ENCODE measurements at regions not wholly inside any gene's neighbourhood (a gene's known extent, or its start where the extent isn't known, plus 50 kb on each side); places are given as distances from the start of the nearest gene placed in this dataset.

DNA sequence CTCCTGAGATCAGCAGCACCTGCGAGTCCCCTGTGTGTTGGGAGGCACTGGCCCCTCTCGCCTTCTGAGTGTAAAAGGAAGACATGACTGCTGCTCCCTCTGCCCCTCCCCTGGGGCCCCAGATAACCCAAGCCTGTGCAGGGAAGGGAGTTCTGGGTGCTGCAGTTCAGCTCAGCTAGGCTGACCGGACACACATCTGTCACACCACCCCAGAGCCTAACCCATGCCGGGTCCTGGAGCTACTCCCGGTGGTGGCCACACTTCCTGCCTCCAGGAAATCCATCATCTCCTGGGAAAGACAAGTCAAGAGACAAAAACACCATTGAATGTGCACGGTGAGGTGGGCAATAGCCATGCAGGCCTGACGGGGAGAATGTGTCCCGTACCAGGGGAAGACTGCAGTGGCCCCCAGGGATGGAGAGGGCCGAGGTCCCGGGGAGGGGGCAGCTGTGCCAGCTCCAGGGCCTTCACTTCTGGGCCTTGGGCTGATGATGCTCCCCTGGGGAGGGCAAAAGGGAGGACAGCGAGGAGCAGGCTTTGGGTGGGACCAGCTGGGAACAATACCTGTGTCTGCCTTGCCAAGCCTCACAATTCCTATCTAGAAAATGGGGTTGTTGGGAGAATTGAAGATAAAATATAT is 210.6 kb downstream of the TFCP2L1 start:
- DNase-seq (ENCODE audit: low spot score), result no peak

DNA sequence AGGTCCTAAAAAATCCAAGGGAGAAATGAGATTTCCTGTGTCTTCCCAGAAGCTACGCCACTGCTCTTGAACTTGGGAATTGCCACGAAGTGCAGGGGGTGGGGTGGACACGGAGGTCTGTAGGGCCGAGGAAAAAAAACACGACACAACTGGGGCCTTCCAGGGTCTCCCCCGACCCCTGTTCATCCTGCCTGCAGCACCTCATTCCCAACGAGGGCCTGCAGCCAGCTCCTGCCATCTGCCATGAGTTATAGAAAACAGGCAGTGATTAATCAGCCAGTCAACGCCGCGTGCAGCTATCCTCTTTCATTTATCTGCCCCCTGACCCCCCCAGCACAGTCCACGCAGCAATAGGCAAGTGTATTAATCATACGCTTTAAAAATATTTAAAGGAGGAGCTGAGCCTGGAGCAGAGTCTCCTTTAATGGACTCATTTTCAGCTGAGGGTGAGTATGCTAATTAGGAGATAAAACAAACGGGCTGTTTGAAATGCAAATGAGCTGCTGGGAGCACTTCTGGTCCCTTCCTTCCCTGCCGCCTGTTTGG is 209.9 kb downstream of the TFCP2L1 start:
- DNase-seq (ENCODE audit: low spot score), result peak; percentile 67

GRCh38 chr2:121075641-121076497 is 209.1 kb downstream of the TFCP2L1 start:
- DNase-seq (ENCODE audit: low spot score), result peak; percentile 34

GRCh38 chr2:121076498-121076820 is 208.5 kb downstream of the TFCP2L1 start:
- DNase-seq (ENCODE audit: low spot score), result no peak

GRCh38 chr2:121076885-121077549 is 208.0 kb downstream of the TFCP2L1 start:
- DNase-seq (ENCODE audit: low spot score), result peak; percentile 83

DNA sequence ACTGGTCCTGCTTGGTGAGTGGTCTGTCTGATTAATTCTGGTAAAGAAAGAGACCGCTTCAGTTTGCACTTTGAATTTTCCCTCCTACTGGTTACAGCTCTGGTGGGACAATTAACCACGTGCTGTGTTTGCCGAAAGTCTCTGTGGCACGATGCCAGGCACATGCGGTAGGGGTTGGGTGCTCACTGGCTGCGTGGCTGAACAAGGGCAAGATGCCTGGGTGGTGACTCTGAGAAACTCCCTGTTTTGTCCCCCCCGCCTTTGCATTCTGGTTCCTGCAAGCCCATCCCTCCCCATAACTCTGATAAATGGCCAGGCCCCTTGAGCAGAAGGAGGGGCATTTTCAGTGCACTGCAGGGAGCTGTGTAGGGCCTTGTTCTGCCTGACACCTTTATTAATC is 206.1 kb downstream of the TFCP2L1 start:
- no peak for DNase-seq (ENCODE audit: low spot score)

GRCh38 chr2:121080013-121080772 is 204.8 kb downstream of the TFCP2L1 start:
- DNase-seq (ENCODE audit: low spot score), result peak; percentile 80

DNA sequence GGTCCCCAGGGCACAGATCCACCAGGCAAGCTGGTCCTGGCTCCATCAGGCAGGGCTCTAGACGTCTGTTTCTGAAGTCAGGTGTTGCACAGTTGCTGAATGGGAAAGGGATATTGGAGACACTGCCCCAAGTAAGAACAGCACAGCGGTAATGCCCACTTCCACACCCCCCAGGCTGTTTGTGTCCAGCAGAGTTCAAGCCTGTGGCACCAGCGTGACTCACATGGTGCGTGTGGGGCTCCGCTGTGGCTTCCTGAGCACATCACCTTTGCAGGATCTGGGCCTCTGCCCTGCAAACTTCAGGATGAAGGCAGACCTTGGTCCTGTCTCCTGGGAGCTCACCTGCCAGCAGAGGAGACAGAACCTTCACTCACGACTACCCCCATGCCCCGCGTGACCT is 203.3 kb downstream of the TFCP2L1 start:
- no peak for DNase-seq (ENCODE audit: low spot score)

- DNase-seq (ENCODE audit: low spot score), result no peak
Observed at GRCh38 chr2:121082191-121082590, 202.8 kb downstream of the TFCP2L1 start.

- no peak for DNase-seq (ENCODE audit: low spot score)
Observed at GRCh38 chr2:121084130-121084680, 200.8 kb downstream of the TFCP2L1 start.

- no peak for DNase-seq (ENCODE audit: low spot score)
Observed at GRCh38 chr2:121085801-121086200, 199.2 kb downstream of the TFCP2L1 start.

DNA sequence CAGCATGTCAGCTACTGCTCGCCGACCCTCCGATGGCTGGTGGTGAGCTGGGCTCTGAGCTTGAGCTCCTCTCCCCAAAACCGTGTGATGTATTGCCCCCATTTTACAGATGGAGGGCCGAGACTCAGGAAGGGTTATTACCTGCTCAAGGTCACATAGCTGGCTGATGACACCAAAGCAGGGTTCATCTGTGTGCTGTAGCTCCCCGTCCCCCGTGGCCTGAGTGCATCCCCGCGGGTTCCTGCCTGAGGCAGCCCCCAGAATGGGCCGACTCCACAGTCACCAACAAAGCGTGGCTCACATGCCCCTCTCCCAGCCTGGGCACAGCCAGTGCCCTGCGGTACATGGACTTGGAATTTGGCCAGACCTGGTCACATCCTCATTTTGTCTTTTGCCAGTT is 198.6 kb downstream of the TFCP2L1 start:
- DNase-seq (ENCODE audit: low spot score), result no peak

GRCh38 chr2:121087117-121087516 is 197.9 kb downstream of the TFCP2L1 start:
- no peak for DNase-seq (ENCODE audit: low spot score)

- no peak for DNase-seq (ENCODE audit: low spot score)
Observed at GRCh38 chr2:121088251-121089165, 196.5 kb downstream of the TFCP2L1 start.

DNA sequence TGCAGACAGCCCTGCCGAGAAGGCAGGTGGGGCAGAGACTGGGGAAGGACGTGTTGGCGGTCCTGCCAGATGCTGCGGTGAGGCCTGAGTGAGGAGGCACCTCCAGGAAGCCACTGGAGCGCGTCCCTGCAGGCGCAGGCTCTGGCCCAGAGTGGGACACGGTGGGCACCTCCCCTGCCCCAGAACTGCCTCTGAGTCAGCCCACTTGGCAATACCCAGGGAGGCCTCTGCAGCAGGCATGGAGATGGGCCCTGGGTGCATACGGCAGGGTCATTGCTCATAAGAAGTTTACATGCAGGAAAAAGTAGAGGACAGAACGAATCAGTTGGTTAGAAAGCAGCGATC is 195.9 kb downstream of the TFCP2L1 start:
- DNase-seq (ENCODE audit: low spot score), result no peak

- DNase-seq (ENCODE audit: low spot score), result no peak
Observed at GRCh38 chr2:121090088-121090715, 194.8 kb downstream of the TFCP2L1 start.

GRCh38 chr2:121092095-121092494 is 192.9 kb downstream of the TFCP2L1 start:
- no peak for DNase-seq (ENCODE audit: low spot score)

DNA sequence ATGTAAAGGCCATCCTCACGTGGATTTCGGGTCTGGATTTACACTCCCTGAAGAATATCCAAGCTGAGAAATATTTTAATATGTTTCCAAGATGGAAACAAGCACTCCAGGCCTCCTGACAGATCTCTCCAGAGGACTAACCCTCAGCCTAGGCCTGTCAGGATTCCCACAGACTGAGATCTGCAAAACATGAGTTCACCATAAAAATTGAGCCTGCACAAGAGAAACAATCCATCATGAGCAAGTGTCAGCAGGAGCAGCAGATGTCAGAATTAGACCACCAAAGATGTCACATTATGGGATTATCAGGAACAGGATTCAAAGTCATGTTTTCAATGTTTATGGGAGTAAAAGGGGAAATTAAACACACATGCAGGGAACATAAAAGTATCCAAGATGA is 191.3 kb downstream of the TFCP2L1 start:
- DNase-seq (ENCODE audit: low spot score), result no peak

DNA sequence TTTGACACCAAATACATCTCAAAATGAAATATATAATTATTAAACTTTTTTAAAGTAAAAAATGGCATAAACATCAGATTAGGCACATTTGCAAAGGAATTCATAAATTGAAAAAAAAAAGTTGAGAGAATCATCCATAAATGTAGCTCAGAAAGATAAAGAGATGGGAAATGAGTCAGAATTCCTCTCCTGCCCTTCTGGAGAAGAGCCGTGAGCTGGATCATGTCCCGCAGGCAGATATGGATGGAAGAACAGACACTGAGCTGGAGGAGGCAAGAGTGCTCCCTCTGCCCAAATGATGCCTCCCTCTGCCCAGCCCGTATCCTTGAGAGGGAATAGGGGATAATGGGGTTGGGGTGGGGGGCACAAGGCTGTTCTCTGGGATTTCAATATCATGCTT is 190.9 kb downstream of the TFCP2L1 start:
- DNase-seq (ENCODE audit: low spot score), result no peak

DNA sequence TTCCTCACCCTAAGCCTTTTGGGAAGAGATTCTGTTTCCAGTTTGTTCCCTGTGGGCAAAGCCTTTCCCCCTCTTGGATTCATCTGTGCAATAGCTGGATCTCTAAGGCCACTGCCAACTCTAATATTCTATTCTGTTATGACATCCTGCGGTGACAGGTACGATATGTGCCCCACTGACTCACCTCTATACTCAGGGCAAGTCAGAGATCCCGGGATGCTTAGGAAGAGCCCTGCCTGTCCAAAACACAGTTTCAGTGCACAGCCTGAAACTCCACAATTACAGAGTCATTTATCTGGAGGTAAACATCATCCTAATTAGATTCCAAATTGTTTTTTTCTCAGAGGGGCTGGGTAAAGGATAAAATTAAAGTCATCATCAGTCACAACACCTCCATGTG is 190.2 kb downstream of the TFCP2L1 start:
- no peak for DNase-seq (ENCODE audit: low spot score)
